Gastroesophageal sphincter (tissue), 4 donors: ENCODE measurements at regions not wholly inside any gene's neighbourhood (a gene's known extent, or its start where the extent isn't known, plus 50 kb on each side); places are given as distances from the start of the nearest gene placed in this dataset.

Source experiments
- ATAC-seq: fragments of 150-250 bp; one replicate; pipeline ENCODE4 v1.9.1; 2016; ENCODE audit warnings: mild to moderate bottlenecking, moderate library complexity
- H3K27ac ChIP-seq, 4 donors: fragments of 200-600 bp; sonication (generic) in 3 of 4; 1 replicate in 3 of 4; 2 replicates in 1 of 4; pipeline ENCODE4 v1.5.1; 2016 to 2019
- H3K27me3 ChIP-seq: fragments of 200-600 bp; sonication (generic); one replicate; pipeline ENCODE4 v1.5.1; 2019
- H3K36me3 ChIP-seq, 2 donors: fragments of 200-600 bp; sonication (generic); one replicate each; pipeline ENCODE4 v1.5.1; 2019; ENCODE audit warnings: control low read depth in 1 of 2
- H3K4me1 ChIP-seq, 3 donors: fragments of 200-600 bp; sonication (generic); 1 replicate in 2 of 3; 2 replicates in 1 of 3; pipeline ENCODE4 v1.5.1; 2016 to 2019; ENCODE audit warnings: control low read depth in 2 of 3
- H3K4me3 ChIP-seq, 2 donors: fragments of 200-600 bp; sonication (generic); one replicate each; pipeline ENCODE4 v1.5.1; 2019; ENCODE audit warnings: mild to moderate bottlenecking in 1 of 2, moderate library complexity in 1 of 2
- H3K9me3 ChIP-seq, 3 donors: fragments of 200-600 bp; sonication (generic); one replicate each; pipeline ENCODE4 v1.5.1; 2017 to 2019; ENCODE audit warnings: control low read depth in 2 of 3
- EP300 ChIP-seq: sonication (generic); formaldehyde crosslinking; IDR thresholded peaks from one replicate; pipeline ENCODE4 v1.6.1; 2017; ENCODE audit warnings: antibody characterized with exemption, mild to moderate bottlenecking
- POLR2A ChIP-seq, 2 donors: fragments of 450-650 bp; IDR thresholded peaks; one replicate each; pipeline ENCODE4 v1.6.1; 2017; ENCODE audit warnings: antibody characterized with exemption in 2 of 2, mild to moderate bottlenecking in 2 of 2, moderate library complexity in 1 of 2
- POLR2AphosphoS5 ChIP-seq: sonication (generic); formaldehyde crosslinking; IDR thresholded peaks from one replicate; pipeline ENCODE4 v1.6.1; 2017; ENCODE audit warnings: antibody characterized with exemption
- WGBS, 2 donors: methylation state at CpG; one replicate each; pipeline ENCODE4 v1.1.5; 2018; ENCODE audit warnings: low coverage in 1 of 2; 5-methylcytosine and 5-hydroxymethylcytosine counted together
- TF ChIP-seq, protein P1 (sequence below), 4 experiments: fragments of 200-600 bp in 2 of 4; fragments of 450-650 bp in 2 of 4; sonication (generic) in 1 of 4; IDR thresholded peaks; one replicate each; pipeline ENCODE4 v1.5.1; 2017 to 2019; ENCODE audit warnings: antibody characterized with exemption in 4 of 4, mild to moderate bottlenecking in 2 of 4, moderate library complexity in 2 of 4

DNA sequence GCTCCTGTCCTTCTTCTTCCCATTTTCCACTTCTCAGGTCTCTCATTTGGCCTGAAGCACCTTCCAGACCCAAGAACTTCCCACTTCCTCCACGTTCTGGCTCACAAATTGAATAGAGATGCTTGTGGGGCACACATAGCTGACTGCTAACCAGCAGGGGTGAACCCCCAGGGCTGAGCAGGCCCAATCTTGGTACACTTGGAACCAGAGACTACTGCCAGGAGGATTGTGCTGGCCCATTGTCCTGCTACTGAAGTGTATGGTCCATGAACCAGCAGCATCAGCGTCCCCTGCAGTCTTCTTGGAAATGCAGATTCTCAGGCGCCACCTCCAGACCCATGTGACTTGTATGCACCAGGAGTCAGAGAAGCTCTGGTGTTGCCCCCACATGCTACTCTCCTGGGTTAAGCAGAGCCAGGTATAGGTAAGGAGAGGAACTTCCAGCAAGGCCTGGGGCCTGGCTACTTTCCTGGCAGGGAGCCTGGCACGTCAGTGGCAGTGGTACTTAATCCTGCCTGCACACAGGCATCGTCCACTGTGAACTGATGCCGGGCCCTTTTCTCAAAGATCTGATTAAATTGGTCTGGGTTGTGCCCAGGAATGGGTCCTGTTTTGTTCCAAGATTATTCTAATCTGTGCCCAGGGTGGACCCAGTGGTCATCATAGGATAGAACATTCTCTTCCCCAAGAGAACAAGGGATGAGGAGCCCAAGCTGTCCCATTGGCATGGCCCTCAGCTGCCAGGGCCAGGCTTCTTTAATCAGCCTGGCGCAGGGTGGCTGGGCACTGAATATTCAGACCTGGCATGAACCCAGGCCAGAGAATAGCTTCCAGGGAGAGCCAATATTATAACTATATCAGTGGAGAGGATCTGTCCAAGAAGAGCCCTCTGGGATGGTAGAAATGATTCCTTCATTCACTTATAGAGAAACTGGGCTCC, 248.7 kb downstream of the SOX11 start:
- Histone ChIP-seq H3K36me3 (no peaks in the 10 kb centered on the region), H3K27ac (no peak overlapping the region), H3K4me1 (no peaks in the 10 kb centered on the region), H3K4me3 (no peak overlapping the region), H3K27me3 (no peaks in the 10 kb centered on the region), H3K9me3 (no peaks in the 10 kb centered on the region)
- no peak for ATAC-seq
- WGBS, 2 donors: 100% methylated on average over 2 of the region's 7 CpGs; no CpG with 5 or more reads in 1 of the 2 donors
- TF ChIP-seq POLR2AphosphoS5 (no peak), POLR2A (IDR thresholded peaks at IDR 0.05) (no peak), EP300 (no peak)
- TF ChIP-seq, protein P1, sequence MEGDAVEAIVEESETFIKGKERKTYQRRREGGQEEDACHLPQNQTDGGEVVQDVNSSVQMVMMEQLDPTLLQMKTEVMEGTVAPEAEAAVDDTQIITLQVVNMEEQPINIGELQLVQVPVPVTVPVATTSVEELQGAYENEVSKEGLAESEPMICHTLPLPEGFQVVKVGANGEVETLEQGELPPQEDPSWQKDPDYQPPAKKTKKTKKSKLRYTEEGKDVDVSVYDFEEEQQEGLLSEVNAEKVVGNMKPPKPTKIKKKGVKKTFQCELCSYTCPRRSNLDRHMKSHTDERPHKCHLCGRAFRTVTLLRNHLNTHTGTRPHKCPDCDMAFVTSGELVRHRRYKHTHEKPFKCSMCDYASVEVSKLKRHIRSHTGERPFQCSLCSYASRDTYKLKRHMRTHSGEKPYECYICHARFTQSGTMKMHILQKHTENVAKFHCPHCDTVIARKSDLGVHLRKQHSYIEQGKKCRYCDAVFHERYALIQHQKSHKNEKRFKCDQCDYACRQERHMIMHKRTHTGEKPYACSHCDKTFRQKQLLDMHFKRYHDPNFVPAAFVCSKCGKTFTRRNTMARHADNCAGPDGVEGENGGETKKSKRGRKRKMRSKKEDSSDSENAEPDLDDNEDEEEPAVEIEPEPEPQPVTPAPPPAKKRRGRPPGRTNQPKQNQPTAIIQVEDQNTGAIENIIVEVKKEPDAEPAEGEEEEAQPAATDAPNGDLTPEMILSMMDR (IDR thresholded peaks at IDR 0.05): no peak

DNA sequence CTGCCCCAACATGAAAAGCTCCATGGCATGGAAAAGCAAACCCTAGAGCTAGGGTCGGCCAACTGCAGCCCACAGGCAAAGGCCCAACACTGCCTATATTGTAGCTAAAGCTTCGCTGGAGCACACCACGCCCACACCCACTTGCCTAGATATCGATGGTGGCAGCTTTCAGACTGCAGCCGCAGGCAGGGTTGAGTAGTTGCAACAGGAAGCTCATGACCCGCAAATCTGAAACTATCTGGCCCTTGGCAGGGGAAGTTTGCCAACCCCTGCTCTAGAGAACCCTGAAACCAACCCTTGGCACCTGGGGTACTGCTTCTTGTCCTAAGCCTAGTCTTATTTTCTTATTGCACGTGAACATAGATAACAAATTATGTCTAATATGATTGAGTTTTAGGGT, 250.0 kb downstream of the SOX11 start:
- no peaks in the 10 kb centered on the region for H3K4me1 ChIP-seq

GRCh38 chr2:5945742-5946141, 253.6 kb downstream of the SOX11 start:
- no peaks in the 10 kb centered on the region for H3K36me3 ChIP-seq
- H3K4me1 ChIP-seq: no peaks in the 10 kb centered on the region
- TF ChIP-seq, protein P1 (IDR thresholded peaks at IDR 0.05): no peak
- no peak for TF ChIP-seq EP300
- no peak for TF ChIP-seq POLR2A (IDR thresholded peaks at IDR 0.05)
- TF ChIP-seq POLR2AphosphoS5: no peak

More for the DNA sequence above, 250.0 kb downstream of the SOX11 start:
- TF ChIP-seq EP300 (no peak), POLR2AphosphoS5 (no peak)
- TF ChIP-seq, protein P1 (IDR thresholded peaks at IDR 0.05): no peak
- WGBS, 2 donors: 67 to 93% methylated on average over 1 to 2 of the region's 7 CpGs
- H3K27ac ChIP-seq: no peak overlapping the region
- no peaks in the 10 kb centered on the region for H3K27me3 ChIP-seq
- H3K9me3 ChIP-seq: no peaks in the 10 kb centered on the region
- no peak for ATAC-seq
- no peak overlapping the region for H3K4me3 ChIP-seq
- H3K36me3 ChIP-seq: no peaks in the 10 kb centered on the region

GRCh38 chr2:5946225-5947115, 254.3 kb downstream of the SOX11 start:
- no peak for ATAC-seq
- H3K4me1 ChIP-seq: no peaks in the 10 kb centered on the region
- no peak overlapping the region for H3K4me3 ChIP-seq
- H3K36me3 ChIP-seq: no peaks in the 10 kb centered on the region
- H3K9me3 ChIP-seq: no peaks in the 10 kb centered on the region
- TF ChIP-seq EP300: no peak
- H3K27me3 ChIP-seq: no peaks in the 10 kb centered on the region
- WGBS, 2 donors: 51 to 77% methylated on average over 9 to 13 of the region's 15 CpGs
- no peak overlapping the region for H3K27ac ChIP-seq

More at GRCh38 chr2:5945742-5946141, 253.6 kb downstream of the SOX11 start:
- no peak for ATAC-seq
- no peaks in the 10 kb centered on the region for H3K9me3 ChIP-seq
- 81 to 89% methylated on average over 1 to 9 of the region's 9 CpGs for WGBS, 2 donors
- no peaks in the 10 kb centered on the region for H3K27me3 ChIP-seq
- no peak overlapping the region for H3K27ac ChIP-seq
- no peak overlapping the region for H3K4me3 ChIP-seq

GRCh38 chr2:5950736-5951135, 258.6 kb downstream of the SOX11 start:
- Histone ChIP-seq H3K4me1 (no peaks in the 10 kb centered on the region), H3K27ac (no peak overlapping the region), H3K4me3 (no peak overlapping the region), H3K27me3 (no peaks in the 10 kb centered on the region), H3K9me3 (no peaks in the 10 kb centered on the region), H3K36me3 (no peaks in the 10 kb centered on the region)
- TF ChIP-seq EP300 (no peak), POLR2A (IDR thresholded peaks at IDR 0.05) (no peak), POLR2AphosphoS5 (no peak)
- TF ChIP-seq, protein P1 (IDR thresholded peaks at IDR 0.05): no peak
- ATAC-seq: no peak
- WGBS, 2 donors: 100% methylated on average over 1 of the region's 5 CpGs; no CpG with 5 or more reads in 1 of the 2 donors
